Activated gamma-delta T cell treated with Interleukin-2 at 50 U/mL for 16 hours (primary cell): ENCODE measurements at regions not wholly inside any gene's neighbourhood (a gene's known extent, or its start where the extent isn't known, plus 50 kb on each side); places are given as distances from the start of the nearest gene placed in this dataset.
"Not testable (repeated sequence)": the region's sequence is repeated elsewhere in the genome, so short reads cannot be mapped to it uniquely, and the experiment has no call there.

Source experiments
- DNase-seq: peaks from one replicate; pipeline ENCODE4 v3.0.0-alpha.2; 2020

DNA sequence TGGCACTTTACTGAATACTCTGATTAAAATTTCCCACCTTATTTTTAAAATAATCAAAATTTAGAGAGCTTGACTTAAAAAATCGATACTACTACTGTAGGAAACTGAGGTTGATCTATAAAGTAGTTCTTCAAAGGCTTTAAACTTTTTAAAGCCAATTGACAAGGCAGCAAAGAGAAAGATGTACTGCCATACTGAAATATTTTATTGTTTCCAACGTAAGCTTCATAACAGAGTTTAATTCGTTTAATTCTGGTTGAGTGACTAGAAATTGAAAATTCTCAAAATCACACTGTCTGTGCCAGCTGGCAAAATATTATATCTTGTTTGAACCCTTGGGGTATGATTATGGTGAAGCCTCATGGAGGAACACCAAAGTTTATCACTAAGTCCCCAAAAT, 207.6 kb downstream of the UNC5CL start:
- no peak for DNase-seq

DNA sequence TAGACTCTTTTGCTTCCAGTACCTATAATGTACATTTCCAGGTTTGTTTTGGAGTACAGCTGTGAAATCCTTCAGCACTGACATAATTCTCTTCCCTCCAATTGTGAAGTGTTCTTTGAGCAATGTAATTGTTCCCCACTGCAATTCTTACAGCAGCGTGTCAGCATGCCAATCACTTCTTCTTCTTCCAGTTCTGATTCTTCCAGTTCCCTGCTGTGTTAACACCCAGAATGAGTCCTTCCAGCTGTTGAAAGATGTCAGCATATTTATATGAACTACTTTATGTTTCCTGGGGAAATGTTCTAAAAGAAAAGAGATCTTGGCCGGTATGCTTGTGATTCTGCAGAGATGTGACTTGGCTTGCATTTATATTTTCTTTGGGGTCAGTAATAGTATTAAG, 213.9 kb downstream of the UNC5CL start:
- no peak for DNase-seq

DNA sequence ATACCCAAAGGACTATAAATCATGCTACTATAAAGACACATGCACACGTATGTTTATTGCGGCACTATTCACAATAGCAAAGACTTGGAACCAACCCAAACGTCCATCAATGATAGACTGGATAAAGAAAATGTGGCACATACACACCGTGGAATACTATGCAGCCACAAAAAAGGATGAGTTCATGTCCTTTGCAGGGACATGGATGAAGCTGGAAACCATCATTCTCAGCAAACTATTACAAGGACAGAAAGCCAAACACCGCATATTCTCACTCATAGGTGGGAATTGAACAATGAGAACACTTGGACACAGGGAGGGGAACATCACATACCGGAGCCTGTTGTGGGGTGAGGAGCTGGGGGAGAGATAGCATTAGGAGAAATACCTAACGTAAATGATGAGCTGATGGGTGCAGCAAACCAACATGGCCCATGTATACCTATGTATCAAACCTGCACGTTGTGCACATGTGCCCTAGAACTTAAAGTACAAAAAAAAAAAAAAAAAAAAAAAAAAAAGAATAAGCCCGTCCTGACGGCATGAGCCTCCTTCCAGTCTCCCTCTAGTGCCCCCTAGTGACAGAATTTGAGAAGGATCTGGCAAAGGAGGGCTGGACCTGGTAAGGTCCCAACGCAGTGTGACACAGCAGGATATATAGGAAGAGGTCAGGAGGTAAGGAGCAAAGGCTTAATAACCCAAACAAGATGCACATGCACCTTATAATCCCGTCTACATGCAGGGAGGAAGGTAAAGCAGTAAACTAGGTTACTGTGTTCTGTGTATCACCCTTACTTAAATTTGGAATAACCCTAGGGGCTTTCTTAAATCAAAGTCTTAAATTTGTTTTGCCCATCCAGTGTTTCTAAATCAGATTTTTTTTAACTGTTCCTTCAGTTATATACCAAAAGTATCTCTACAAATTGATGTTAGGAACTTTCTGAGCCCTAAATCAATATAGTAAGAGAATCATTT, 214.8 kb downstream of the UNC5CL start:
- not testable (repeated sequence) for DNase-seq

DNA sequence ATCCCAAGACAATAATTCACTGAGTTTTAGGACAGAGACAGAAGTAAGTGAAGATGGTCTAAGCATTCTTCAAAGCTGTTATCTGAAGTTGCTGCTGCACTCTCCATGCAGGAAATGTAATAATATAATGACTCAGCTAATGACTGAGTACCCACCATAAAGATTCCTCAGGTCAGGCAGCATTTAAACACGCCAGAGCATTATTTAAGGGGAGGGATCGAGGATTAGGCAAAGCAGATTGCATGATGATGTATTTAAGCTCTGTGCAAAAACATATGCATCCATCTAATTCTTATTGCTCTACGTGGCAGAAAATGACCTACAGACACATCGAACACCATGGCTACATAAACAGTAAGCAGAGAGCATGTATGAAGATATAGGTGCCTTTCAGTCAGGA, 216.4 kb downstream of the UNC5CL start:
- no peak for DNase-seq

DNA sequence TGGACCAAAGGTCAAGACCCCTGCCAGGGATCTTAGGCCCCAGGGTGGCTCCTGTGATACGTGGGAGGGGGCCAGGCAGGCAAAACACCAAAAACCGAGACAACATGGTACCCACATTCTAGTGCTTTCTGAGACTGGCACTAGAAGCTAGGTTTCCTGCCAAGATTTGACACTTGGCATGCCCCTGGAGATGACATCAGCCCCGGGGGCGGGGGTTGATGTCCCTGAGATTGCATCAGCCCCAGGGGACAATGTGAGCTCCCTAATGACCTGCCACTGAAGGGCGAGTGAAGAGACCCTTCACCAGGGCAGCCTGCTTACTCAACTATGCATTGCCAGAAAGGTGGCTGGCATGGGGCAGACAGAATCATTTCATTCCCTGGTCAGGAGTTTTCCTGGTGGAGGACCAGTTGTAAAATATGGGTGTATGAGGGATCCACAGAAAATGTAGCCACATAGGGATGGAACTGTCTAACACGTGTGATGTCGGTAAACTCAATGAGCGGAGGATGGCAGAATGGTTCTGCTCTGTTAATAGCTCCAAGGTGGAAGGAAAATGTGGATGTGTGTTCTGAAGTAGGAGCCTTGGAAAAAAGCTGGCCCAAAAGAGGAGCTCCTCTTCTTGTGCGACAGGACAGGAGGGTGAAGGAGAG, 219.7 kb downstream of the UNC5CL start:
- no peak for DNase-seq

DNA sequence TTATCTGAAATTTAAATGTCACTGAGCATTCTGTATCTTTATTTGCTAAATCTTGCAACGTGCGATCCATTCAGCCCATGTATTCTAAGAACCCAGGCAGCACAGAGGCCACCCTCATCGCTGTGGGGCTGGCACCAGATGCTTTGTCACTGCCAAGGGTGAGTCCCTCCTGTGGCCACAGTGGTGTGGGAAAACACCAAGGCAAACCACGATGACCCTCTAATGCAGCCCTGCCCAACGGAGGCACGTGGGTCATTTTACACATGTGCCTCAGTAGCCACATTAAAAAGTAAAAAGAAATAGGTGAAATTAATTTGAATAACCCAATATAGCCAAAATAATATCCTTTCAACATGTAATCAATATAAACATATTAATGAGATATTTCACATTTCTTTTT, 221.7 kb downstream of the UNC5CL start:
- DNase-seq = no peak

DNA sequence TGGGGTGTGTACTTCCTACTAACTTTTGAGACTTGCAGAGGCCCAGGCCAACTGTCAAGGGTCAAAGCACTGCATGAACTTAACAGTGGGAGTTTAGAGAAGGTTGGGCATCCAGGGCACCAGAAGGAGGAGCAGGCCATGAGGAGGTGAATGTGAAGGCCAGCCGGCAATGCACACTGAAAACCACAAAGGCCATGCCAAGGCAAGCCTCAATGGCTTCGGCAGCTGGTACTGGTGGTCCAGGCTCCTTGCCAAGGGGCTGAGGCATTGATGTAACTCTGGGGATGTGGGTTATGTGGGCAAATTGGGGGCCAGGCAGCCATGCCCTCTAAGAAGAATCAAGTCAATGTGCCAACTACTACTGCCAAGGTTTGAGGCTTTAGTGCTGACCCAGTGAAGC, 222.4 kb downstream of the UNC5CL start:
- no peak for DNase-seq

DNA sequence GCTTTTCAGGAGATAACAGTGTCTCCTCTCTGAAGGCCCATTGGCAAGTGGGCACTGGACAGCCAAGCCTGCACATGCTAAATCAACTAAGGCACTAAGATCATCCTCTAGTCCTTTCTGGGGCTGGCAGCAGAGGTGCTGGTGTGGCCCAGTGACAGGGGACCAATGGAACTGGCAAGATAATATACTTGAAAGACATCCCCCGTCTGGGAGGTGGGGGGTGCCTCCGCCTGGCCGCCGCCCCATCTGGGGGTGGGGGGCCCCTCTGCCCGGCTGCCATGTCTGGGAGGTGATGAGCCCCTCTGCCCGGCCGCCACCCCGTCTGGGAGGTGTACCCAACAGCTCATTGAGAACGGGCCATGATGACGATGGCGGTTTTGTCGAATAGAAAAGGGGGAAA, 223.3 kb downstream of the UNC5CL start:
- no peak for DNase-seq

DNA sequence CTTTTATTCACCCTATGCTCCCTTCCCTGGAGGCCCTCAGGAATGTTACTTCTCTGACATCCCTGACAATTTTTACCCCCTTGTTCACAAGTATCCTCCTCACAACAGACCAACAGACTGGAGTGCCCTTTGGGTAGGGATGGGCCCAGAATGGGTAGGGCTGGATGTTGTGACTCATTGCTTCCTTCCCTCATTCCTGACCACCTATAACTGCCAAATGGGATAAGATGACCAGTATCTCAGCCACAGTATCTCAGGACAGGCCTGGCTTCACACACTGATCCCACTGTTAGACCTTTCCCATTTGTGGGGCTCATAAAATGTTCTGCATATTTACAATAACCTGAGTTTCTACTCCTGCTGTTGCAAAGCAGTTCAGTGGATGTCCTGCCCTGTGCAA, 223.0 kb upstream of the LRFN2 start:
- DNase-seq = no peak

DNA sequence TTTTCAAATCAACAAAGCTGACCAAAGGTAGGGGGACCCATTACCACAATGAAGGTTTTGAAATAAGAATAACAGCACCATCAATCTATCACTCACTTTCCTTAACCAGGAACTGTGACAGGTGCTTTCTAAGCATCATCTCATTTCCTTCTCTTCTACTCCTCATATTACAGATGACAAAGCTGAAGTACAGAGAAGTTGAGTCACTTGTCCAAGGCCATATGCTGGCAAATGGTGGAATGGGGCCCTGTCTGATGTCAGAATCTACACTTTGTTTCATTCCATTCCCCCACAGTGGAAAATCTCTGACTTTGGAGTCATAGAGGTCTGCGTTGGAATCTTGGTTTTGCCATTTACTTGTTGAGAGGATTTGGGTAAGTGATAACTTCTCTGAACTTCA, 222.5 kb upstream of the LRFN2 start:
- DNase-seq = no peak

DNA sequence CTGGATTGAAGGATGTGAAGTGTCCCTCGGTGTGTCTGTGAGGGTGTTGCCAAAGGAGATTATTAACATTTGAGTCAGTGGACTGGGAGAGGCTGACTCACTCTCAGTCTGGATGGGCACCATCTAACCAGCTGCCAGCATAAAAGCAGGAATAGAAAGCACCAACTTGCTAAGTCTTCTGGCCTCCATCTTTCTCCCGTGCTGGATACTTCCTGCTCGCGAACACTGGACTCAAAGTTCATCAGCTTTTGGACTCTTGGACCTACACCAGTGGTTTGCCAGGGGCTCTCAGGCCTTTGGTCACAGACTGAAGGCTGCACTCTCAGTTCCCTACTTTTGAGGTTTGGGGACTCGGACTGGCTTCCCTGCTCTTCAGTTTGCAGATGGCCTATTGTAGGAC, 220.3 kb upstream of the LRFN2 start:
- no peak for DNase-seq

DNA sequence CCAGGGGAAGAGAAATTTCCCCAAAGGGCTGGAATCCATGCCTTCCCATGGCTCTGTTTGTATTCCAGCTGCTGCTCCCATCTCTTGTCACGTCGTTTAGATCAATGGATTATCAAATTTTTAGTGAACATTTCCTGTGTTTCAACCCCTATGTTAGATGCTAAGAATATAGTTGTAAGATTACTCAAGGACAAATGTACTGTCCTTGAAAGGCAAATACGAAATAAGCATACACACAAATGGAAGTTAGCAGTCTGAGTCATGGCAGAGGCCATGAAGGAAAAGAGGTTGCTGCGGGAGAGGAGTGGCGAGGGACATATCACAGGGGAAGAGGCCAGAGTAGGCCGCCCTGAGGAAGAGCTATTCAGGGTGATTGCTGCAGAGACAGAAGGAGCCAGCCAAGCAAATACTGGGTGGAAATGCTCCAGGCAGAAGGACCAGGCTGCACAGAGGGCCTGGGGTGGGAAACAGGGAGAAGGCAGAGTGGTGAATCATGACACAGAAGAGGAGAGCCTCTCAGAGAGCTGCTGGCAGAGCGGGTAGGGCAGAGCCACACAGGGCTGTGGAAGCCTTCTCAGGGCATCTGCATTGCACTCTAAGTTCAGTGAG, 219.2 kb upstream of the LRFN2 start:
- DNase-seq = no peak

DNA sequence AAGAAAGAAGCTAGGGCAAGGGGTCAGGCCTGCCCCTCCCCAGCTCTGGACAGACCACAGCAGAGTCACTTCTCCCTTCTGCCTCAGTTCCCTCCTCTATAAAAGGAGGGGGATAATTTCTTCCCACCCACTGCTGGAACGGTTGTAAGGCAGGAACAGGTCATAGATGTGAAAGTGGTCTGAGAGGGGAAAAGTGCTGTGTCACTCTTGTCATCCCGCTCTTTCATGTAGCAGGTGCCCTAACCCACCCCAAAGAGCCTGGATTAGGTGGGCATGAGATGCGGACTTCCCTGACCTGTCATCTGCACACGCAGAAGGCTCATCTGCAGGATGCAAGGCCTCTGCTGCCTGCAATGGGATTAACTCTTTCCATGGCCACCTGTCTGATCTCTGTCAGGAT, 218.2 kb upstream of the LRFN2 start:
- no peak for DNase-seq

DNA sequence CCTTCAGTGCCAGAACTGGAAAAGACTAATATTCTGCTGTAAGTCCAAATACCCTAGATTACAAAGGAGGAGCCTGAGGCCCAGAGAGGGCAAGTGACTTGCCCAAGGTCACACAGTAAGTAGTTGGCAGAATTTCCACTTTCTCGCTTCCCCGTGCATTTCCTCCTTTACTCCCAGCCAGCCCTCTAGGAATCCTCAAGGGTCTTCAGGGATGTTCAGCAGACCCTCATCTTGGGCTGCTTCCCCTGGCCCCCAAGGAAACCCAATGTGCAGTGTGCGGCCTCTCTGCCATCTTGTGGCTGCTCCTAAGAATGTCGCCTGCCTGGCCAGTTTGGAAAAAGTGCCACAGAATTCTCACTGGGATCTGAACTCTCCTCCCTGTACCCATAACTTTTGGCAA, 217.7 kb upstream of the LRFN2 start:
- DNase-seq = no peak

DNA sequence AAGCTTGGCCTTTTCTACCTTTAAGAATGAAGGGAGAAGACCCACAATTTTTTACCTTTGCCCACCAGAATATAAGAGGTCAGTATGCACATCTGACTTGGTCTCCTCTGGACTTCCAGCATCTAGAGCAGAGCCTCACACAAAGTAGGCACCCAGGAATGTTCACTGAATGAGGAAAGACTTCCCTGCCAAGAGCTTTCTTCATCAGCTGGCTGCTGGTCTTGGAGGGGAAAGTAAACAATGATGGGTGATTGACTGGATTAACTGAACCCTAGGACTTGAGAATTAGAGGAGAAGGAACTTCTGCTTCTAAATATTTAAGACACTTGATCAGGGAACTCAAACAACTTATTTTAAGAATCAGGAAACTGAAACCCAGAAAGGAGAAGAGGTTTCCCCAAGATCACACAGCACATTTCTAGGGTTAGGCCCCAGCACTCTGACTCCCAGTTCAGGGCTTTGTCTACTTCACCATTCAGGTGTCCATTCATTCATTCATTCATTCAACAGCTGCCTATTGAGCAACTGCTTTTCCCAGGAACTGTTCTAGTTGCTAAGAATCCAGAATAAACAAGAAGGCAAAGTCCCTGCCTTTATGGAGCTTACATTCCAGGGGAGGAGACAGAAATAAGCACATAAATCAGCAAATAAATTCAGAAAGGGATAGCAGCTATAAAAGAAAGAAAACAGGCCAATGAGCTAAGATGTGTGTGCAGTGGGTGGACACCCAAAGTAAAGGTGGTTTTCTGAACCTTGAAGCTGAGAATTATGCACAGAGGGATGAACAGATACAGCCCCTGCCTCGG, 216.9 kb upstream of the LRFN2 start:
- no peak for DNase-seq

DNA sequence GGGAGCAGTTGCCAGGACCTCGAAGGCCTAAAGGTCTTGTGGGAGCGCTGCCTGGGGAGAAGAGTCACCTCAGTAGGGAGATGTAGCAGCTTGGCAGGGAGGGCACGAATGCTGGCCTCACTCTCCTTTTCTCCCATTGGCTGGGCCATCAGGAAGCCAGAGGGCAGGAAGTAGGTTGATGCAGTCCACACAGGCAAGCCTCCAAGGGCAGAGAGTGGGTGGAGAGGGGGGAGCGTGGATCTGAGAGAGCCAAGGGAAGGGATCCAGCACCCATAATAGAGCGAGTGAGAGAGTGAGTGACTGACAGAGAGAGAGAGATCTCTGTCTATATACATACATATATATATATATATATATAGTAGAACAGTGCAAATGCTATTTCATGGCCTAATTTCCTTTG, 215.3 kb upstream of the LRFN2 start:
- DNase-seq = no peak

DNA sequence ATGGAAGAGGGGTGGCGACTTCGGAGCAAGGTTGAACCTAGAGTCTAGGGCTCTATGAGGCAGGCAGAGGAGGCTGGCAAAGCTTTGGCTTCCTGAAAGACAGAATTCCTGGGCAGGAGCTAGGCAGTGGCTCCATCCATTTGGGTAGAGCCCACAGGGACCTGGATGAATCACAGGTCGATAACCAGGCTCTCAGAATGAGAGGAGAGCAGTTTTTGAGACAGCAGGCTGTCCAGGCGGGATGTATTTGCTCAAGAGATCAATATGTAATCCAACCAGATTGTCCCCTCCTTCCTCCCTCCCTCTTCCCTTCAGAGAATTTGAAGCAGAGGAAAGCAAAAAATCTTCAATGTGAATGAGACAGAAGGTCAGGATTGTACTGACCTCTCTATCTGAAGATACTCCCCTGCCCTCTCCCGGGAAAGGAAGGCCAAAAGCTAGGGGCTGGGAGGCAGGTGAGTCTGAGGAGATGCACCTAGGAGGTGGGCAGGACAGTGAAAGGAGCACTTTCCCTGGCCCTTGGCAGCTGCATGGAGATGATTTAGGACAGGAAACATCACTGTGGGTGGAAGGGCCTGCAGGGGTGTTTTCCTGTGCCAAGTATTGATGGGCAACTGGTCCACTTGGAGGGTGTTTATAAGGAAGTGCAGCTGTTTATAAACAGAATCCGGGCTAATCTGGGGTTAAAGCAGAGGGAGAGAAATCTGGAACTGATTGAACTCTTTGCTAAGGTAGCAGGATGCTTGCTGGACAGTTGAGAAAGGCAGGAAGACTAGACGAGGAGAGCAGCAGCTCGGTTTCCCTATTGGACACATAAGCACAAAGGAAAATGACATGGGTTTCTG, 212.4 kb upstream of the LRFN2 start:
- DNase-seq = no peak

DNA sequence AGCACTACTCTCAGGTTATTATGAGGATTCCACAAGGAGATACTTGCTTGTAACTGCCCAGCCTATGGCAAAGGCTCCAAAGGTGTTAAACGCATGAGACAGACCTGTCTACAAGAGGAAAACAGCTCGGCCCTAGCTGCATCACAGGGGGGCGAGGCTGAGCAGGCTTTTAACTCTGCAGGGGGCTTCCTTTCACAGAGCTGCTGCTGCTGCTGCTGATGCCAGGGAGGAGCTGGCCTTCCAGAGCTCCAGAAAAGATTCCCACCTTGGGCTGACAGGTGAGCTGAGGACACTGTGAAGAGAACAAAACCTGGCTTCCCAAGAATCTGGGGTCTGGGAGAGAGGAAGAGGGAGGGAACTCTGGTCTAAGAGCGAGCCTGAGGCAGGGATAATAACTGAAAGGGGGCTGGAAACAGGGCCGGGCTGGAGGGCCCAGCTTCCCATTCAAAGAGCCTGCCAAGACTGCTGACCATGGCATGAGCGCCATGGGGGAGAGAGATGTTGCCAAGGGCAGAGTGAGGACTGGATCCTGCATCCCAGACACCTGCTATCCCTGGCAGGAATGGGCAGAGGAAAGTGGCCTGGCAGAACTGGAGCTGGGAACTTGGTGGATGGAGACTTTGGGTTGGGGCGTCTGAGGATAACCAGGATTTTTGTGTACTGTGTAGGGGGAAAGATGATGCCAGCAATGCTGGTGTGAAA, 211.1 kb upstream of the LRFN2 start:
- no peak for DNase-seq

DNA sequence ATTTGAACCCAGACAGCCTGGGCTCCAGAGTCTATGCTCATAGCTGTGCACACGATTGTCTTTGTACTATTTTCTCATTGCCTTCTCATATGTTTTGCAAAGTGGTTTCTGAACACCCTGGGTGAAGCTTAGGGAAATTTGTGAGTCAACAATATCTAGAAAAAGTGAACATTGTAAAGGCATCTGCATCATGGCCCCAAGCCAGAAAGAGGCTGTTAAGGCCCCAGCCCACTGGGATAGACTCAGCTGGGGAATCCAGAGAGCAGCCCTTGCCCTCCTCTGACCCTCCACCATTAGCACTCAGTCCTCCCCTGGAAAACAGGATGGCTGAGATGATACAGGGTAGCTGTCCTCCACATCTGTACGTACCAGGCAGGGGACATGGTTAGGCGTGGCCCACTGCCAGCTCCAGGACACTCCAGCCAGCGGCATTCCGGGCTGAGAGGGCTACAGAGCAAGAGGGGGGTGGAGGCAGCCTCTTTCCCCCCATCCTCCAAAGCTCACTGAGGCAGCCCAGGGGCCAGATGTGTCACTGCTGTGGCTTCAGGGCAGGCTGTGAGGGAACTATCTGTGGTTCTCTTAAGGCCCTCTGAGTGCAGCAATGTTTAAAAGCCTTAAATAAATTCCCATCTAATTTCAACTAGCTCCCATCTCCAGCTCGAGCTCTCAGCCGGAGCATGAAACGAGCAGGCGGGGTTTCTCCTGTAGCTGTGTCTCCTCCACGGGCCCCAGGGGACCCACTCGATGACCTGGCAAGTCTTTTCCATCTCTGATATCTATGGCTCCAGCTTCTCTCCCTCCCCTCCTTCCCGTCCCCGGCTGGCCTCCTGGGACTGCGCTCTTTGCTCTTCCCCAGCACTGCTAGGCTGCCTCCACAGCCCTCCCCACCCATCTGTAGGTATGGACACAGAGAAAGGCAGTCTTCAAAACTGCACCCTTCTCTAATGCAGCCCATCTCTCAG, 209.4 kb upstream of the LRFN2 start:
- DNase-seq = no peak

DNA sequence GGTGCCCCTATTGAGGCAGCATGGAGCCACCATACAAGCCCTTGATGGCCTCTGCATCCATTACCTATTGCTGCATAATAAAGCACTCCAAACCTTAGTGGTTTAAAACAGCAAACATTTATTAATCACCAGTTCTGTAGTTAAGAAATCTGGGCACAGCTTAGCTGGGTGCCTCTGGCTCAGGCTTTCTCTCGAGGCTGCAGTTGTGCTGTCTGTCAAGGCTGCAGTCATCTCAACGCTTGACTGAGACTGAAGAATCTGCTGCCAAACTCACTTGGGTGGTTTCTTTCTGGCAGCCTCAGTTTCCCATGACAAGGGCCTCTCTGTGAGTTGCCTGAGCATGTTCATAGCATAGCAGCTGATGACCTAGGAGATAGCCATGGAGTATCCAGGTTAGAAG, 207.4 kb upstream of the LRFN2 start:
- DNase-seq = no peak
